IMR-90 (cell line): ENCODE measurements at regions not wholly inside any gene's neighbourhood (a gene's known extent, or its start where the extent isn't known, plus 50 kb on each side); places are given as distances from the start of the nearest gene placed in this dataset.
"Not testable (repeated sequence)": the region's sequence is repeated elsewhere in the genome, so short reads cannot be mapped to it uniquely, and the experiment has no call there.

Experiments
- ATAC-seq: fragments of 200-7000 bp; cut with Tn5 transposase; 2 replicates; pipeline ENCODE4 v1.9.1; 2020; ENCODE audit warnings: low read depth, mild to moderate bottlenecking, moderate library complexity
- BruUV-seq: library from RNA; stranded (reverse); fragments of 400-500 nt; replicated peaks from 2 replicates; lab custom pipeline; 2021; lab: Mats Ljungman, UMichigan
- CTCF ChIA-PET: fragments of 300-600 bp; formaldehyde crosslinking; extraction: SDS; loops from one replicate; lab custom pipeline; 2021; ENCODE audit warnings: antibody characterized with exemption; lab: Yijun Ruan, JAX
- POLR2A ChIA-PET: fragments of 300-600 bp; sonication (Branson Sonifier 250); formaldehyde crosslinking; loops from one replicate; lab custom pipeline; 2022; ENCODE audit warnings: antibody characterized with exemption; ENCODE audit not compliant: unreplicated experiment; lab: Charles Lee
- DNase-seq: peaks from one replicate; pipeline ENCODE4 v3.0.0; 2013
- H2AFZ ChIP-seq: replicated peaks from 2 replicates; pipeline ENCODE3; 2013; ENCODE audit warnings: low read length, mild to moderate bottlenecking; ENCODE audit not compliant: poor library complexity
- H2AK5ac ChIP-seq: 2 replicates; pipeline ENCODE4 v1.6.1; 2013; ENCODE audit warnings: low read depth, low read length, inconsistent platforms
- H2AK9ac ChIP-seq: replicated peaks from 2 replicates; pipeline ENCODE3; 2013; ENCODE audit warnings: mild to moderate bottlenecking, low read depth, low read length, moderate library complexity; ENCODE audit not compliant: poor library complexity
- H2BK120ac ChIP-seq: 2 replicates; pipeline ENCODE4 v1.6.1; 2013; ENCODE audit warnings: low read depth, low read length, inconsistent platforms
- H2BK15ac ChIP-seq: 3 replicates; pipeline ENCODE4 v1.6.1; 2013; ENCODE audit warnings: low read depth, low read length, inconsistent platforms
- H2BK20ac ChIP-seq: 2 replicates; pipeline ENCODE4 v1.6.1; 2013; ENCODE audit warnings: low read depth, mild to moderate bottlenecking, inconsistent platforms, low read length, moderate library complexity
- H2BK5ac ChIP-seq: 2 replicates; pipeline ENCODE4 v1.6.1; 2013; ENCODE audit warnings: mild to moderate bottlenecking, low read depth, low read length, inconsistent platforms; ENCODE audit not compliant: poor library complexity, severe bottlenecking
- H3K14ac ChIP-seq: replicated peaks from 2 replicates; pipeline ENCODE4 v1.6.1; 2013; ENCODE audit warnings: low read depth, low read length, inconsistent platforms
- H3K18ac ChIP-seq: 2 replicates; pipeline ENCODE4 v1.6.1; 2013; ENCODE audit warnings: low read depth, low read length, control low read depth
- H3K23ac ChIP-seq: 2 replicates; pipeline ENCODE4 v1.6.1; 2013; ENCODE audit warnings: low read depth, low read length, inconsistent platforms
- H3K27ac ChIP-seq: 2 replicates; pipeline ENCODE4 v1.5.1; 2013; ENCODE audit warnings: mild to moderate bottlenecking, control low read depth, low read length; ENCODE audit not compliant: insufficient read depth
- H3K27me3 ChIP-seq: 2 replicates; pipeline ENCODE4 v1.6.1; 2013; ENCODE audit warnings: low read length; ENCODE audit not compliant: control insufficient read depth, insufficient read depth
- H3K36me3 ChIP-seq: 2 replicates; pipeline ENCODE4 v1.6.1; 2013; ENCODE audit warnings: low read length, mixed read lengths; ENCODE audit not compliant: control insufficient read depth, insufficient read depth
- H3K4ac ChIP-seq: 2 replicates; pipeline ENCODE4 v1.6.1; 2013; ENCODE audit warnings: low read depth, low read length, inconsistent platforms
- H3K4me1 ChIP-seq: 2 replicates; pipeline ENCODE4 v1.6.1; 2013; ENCODE audit warnings: low read length, mixed read lengths; ENCODE audit not compliant: control insufficient read depth, insufficient read depth
- H3K4me2 ChIP-seq: 2 replicates; pipeline ENCODE4 v1.6.1; 2013; ENCODE audit warnings: low read depth, mild to moderate bottlenecking, control low read depth, low read length, moderate library complexity
- H3K4me3 ChIP-seq: 2 replicates; pipeline ENCODE4 v1.5.1; 2013; ENCODE audit warnings: low read depth, mild to moderate bottlenecking, control low read depth, low read length, moderate library complexity; ENCODE audit not compliant: insufficient read depth
- H3K56ac ChIP-seq: 2 replicates; pipeline ENCODE4 v1.6.1; 2013; ENCODE audit warnings: low read length, inconsistent platforms; ENCODE audit not compliant: insufficient read depth; ENCODE audit errors: extremely low read depth
- H3K79me1 ChIP-seq, 2 experiments: 2 replicates each; pipeline ENCODE4 v1.6.1; 2013; ENCODE audit warnings: low read length in 2 of 2, inconsistent platforms in 1 of 2, low read depth in 1 of 2
- H3K9ac ChIP-seq: 2 replicates; pipeline ENCODE4 v1.6.1; 2013; ENCODE audit warnings: low read depth, low read length, control low read depth
- H3K9me1 ChIP-seq: 2 replicates; pipeline ENCODE4 v1.6.1; 2013; ENCODE audit warnings: low read length, inconsistent platforms; ENCODE audit not compliant: insufficient read depth
- H3K9me3 ChIP-seq: 2 replicates; pipeline ENCODE4 v1.6.1; 2013; ENCODE audit warnings: low read length; ENCODE audit not compliant: control insufficient read depth, insufficient read depth
- H4K20me1 ChIP-seq: 2 replicates; pipeline ENCODE4 v1.6.1; 2013; ENCODE audit warnings: low read length, inconsistent platforms; ENCODE audit not compliant: insufficient read depth
- H4K5ac ChIP-seq: 2 replicates; pipeline ENCODE4 v1.6.1; 2013; ENCODE audit warnings: mild to moderate bottlenecking, low read depth, low read length, control low read depth
- H4K8ac ChIP-seq, 2 experiments: 2 replicates each; pipeline ENCODE4 v1.6.1; 2013; ENCODE audit warnings: low read depth in 2 of 2, low read length in 2 of 2, control low read depth in 1 of 2, inconsistent platforms in 1 of 2
- H4K91ac ChIP-seq: 2 replicates; pipeline ENCODE4 v1.6.1; 2013; ENCODE audit warnings: low read depth, low read length, inconsistent platforms; ENCODE audit not compliant: insufficient read depth
- WGBS, 2 experiments: methylation state at CpG; one replicate each; pipeline versions ENCODE4 v1.1.5 to v1.1.7; 2013; ENCODE audit warnings: missing lambda C conversion rate in 2 of 2; ENCODE audit not compliant: insufficient read length in 1 of 2; ENCODE audit errors: extremely low coverage in 2 of 2; 5-methylcytosine and 5-hydroxymethylcytosine counted together
- dilution Hi-C: fragments of 300-500 bp; cut with HindIII; formaldehyde crosslinking; loops from one replicate; pipeline ENCODE4 v1.14.3; 2018; ENCODE audit warnings: low sequenced_read_pairs; ENCODE audit not compliant: unreplicated experiment
- in situ Hi-C: fragments of 300-500 bp; cut with MboI; formaldehyde crosslinking; loops from 3 replicates; pipeline ENCODE4 v1.14.3; 2019; ENCODE audit warnings: low sequenced_read_pairs, inconsistent platforms, mixed read lengths
- intact Hi-C: fragments of 100-400 bp; cut with micrococcal nuclease; formaldehyde crosslinking; loops from 2 replicates; pipeline ENCODE4 v1.10.0; 2022

GRCh38 chr4:134621715-134622114 is 420.1 kb upstream of the PABPC4L start:
- H3K36me3 ChIP-seq, H2AFZ ChIP-seq, H3K79me1 ChIP-seq, H3K4me2 ChIP-seq, H4K8ac ChIP-seq, H3K4me3 ChIP-seq, ATAC-seq, H3K23ac ChIP-seq, H3K4me1 ChIP-seq, intact Hi-C loops, H2AK5ac ChIP-seq, H2BK5ac ChIP-seq, H3K9me3 ChIP-seq, H4K91ac ChIP-seq, H4K5ac ChIP-seq, H3K27me3 ChIP-seq, H3K18ac ChIP-seq, H2BK120ac ChIP-seq, H3K4ac ChIP-seq, H3K27ac ChIP-seq, dilution Hi-C loops, BruUV-seq, POLR2A ChIA-PET, CTCF ChIA-PET, DNase-seq, H3K9ac ChIP-seq, H4K20me1 ChIP-seq, H2BK20ac ChIP-seq, H2AK9ac ChIP-seq, H3K56ac ChIP-seq, H2BK15ac ChIP-seq, in situ Hi-C loops, H3K9me1 ChIP-seq, H3K14ac ChIP-seq: not testable (repeated sequence)
- 80% methylated on average over 1 of the region's 5 CpGs; no CpG with 5 or more reads in 1 of the 2 experiments for WGBS, 2 experiments
